ENCODE measurements at regions not wholly inside any gene's neighbourhood (a gene's known extent, or its start where the extent isn't known, plus 50 kb on each side); places are given as distances from the start of the nearest gene placed in this dataset.

GRCh38 chr1:163922743-163923201, 601.0 kb downstream of the NUF2 start:
- DNase-seq (no peak), ATAC-seq (no peak)
- H3K27me3 ChIP-seq = no peaks in the 10 kb centered on the region
- H3K36me3 ChIP-seq = no peaks in the 10 kb centered on the region
- H3K4me3 ChIP-seq = no peak overlapping the region
- intact Hi-C loops (cut with DNase I) = no loop called here
- no peaks in the 10 kb centered on the region for H3K4me1 ChIP-seq
- no peak overlapping the region for H3K27ac ChIP-seq
- H3K9me3 ChIP-seq = no peaks in the 10 kb centered on the region
- TF ChIP-seq CTCF (IDR thresholded peaks at IDR 0.05) = no peak

DNA sequence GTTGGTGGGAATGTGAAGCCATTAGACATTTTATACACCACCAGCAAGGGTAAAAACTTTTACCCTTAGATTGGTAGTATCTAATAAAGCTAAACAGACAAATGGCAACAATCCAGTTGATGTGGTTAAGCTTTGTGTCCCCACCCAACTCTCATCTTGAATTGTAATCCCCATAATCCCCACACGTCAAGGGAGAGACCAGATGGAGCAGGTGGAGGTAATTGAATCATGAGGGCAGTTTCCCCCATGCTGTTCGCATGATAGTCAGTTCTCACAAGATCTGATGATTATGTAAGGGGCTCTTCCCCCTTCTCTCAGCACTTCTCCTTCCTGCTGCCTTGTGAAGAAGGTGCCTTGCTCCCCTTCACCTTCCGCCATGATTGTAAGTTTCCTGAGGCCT, 602.3 kb downstream of the NUF2 start:
- DNase-seq (no peak), ATAC-seq (no peak)
- Histone ChIP-seq H3K36me3 (no peaks in the 10 kb centered on the region), H3K9me3 (no peaks in the 10 kb centered on the region), H3K27me3 (no peaks in the 10 kb centered on the region), H3K4me3 (no peak overlapping the region), H3K4me1 (no peaks in the 10 kb centered on the region), H3K27ac (no peak overlapping the region)
- TF ChIP-seq CTCF (IDR thresholded peaks at IDR 0.05) = no peak
- intact Hi-C loops (cut with DNase I) = no loop called here

GRCh38 chr1:163927493-163927892, 605.7 kb downstream of the NUF2 start:
- no peak overlapping the region for H3K27ac ChIP-seq
- H3K4me1 ChIP-seq = no peaks in the 10 kb centered on the region
- TF ChIP-seq CTCF (IDR thresholded peaks at IDR 0.05) = no peak
- intact Hi-C loops (cut with DNase I) = no loop called here
- no peaks in the 10 kb centered on the region for H3K36me3 ChIP-seq
- no peak overlapping the region for H3K4me3 ChIP-seq
- no peak for DNase-seq
- no peaks in the 10 kb centered on the region for H3K9me3 ChIP-seq
- no peak for ATAC-seq
- H3K27me3 ChIP-seq = no peaks in the 10 kb centered on the region

DNA sequence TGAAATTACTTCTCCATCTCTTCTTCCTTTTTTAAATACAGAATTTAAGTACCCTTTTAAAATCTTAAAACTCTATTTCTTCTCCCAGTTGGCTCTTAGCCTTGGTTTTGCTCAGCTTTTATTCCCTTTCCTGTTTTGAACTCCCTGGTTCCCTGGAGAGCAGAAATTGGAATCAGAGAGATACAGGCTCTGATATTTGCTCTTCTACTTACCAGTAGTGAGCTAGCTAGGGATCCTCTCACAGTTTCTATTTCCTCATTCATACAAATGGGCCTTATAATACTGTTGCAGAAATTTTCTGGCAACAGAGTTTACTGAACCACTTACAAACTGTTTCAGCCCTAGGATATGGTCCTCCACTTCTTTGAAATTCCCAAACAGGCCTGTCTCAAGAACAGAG, 606.3 kb downstream of the NUF2 start:
- intact Hi-C loops (cut with DNase I) = no loop called here
- H3K9me3 ChIP-seq = no peaks in the 10 kb centered on the region
- no peaks in the 10 kb centered on the region for H3K27me3 ChIP-seq
- no peak for DNase-seq
- no peak overlapping the region for H3K4me3 ChIP-seq
- TF ChIP-seq CTCF (IDR thresholded peaks at IDR 0.05) = no peak
- no peaks in the 10 kb centered on the region for H3K4me1 ChIP-seq
- no peak overlapping the region for H3K27ac ChIP-seq
- ATAC-seq = no peak
- H3K36me3 ChIP-seq = no peaks in the 10 kb centered on the region

DNA sequence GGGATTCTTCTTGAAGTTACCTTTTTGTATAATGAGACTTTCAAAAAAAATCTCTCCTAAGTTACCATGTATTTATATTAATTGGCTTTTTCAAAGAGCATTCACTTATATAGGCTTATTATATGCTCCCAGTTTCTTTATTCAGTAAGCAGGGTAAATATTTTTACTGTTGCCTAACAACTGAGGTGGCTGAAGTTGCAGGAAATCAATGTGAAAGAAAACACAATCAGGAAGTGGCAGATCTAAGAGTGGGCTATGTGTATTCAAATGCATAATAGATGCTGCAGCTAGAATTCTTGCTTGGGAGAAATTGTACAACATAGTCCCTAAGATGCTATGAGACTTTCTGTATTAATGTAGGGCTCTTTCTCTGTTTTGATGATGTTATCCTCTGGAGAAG, 606.9 kb downstream of the NUF2 start:
- Histone ChIP-seq H3K4me3 (no peak overlapping the region), H3K27me3 (no peaks in the 10 kb centered on the region), H3K27ac (no peak overlapping the region), H3K36me3 (no peaks in the 10 kb centered on the region), H3K4me1 (no peaks in the 10 kb centered on the region), H3K9me3 (no peaks in the 10 kb centered on the region)
- intact Hi-C loops (cut with DNase I) = no loop called here
- no peak for TF ChIP-seq CTCF (IDR thresholded peaks at IDR 0.05)
- ATAC-seq (no peak), DNase-seq (peak in 1 of 4 donors; percentile 13)

Measured in left lung (tissue), 4 donors.